H9 (cell line): ENCODE measurements at regions not wholly inside any gene's neighbourhood (a gene's known extent, or its start where the extent isn't known, plus 50 kb on each side); places are given as distances from the start of the nearest gene placed in this dataset.

Source experiments
- DNase-seq: peaks from one replicate; pipeline ENCODE4 v3.0.0-alpha.2; 2017
- H2AFZ ChIP-seq: one replicate; pipeline ENCODE4 v1.6.1; 2013; ENCODE audit warnings: mild to moderate bottlenecking, low read length, control low read depth, moderate library complexity
- H2AK5ac ChIP-seq: 2 replicates; pipeline ENCODE4 v1.6.1; 2013; ENCODE audit warnings: low read length, control low read depth, mixed read lengths; ENCODE audit not compliant: insufficient read length
- H2BK120ac ChIP-seq: one replicate; pipeline ENCODE4 v1.6.1; 2013; ENCODE audit warnings: low read depth, mild to moderate bottlenecking, low read length, control low read depth, inconsistent platforms; ENCODE audit not compliant: poor library complexity, severe bottlenecking
- H2BK12ac ChIP-seq: 2 replicates; pipeline ENCODE4 v1.6.1; 2013; ENCODE audit warnings: low read length, control low read depth, mixed read lengths, low read depth; ENCODE audit not compliant: insufficient read length
- H2BK15ac ChIP-seq: 2 replicates; pipeline ENCODE4 v1.6.1; 2013; ENCODE audit warnings: low read depth, low read length, control low read depth
- H2BK20ac ChIP-seq: one replicate; pipeline ENCODE4 v1.6.1; 2013; ENCODE audit warnings: low read depth, mild to moderate bottlenecking, low read length, control low read depth, inconsistent platforms; ENCODE audit not compliant: poor library complexity, severe bottlenecking
- H2BK5ac ChIP-seq: 2 replicates; pipeline ENCODE4 v1.6.1; 2013; ENCODE audit warnings: low read length, control low read depth, mixed read lengths; ENCODE audit not compliant: insufficient read length
- H3K14ac ChIP-seq: 2 replicates; pipeline ENCODE4 v1.6.1; 2013; ENCODE audit warnings: low read length, control low read depth; ENCODE audit not compliant: insufficient read depth
- H3K18ac ChIP-seq: 2 replicates; pipeline ENCODE4 v1.6.1; 2013; ENCODE audit warnings: low read depth, mild to moderate bottlenecking, mixed read lengths, low read length, control low read depth; ENCODE audit not compliant: insufficient read length
- H3K23ac ChIP-seq: 2 replicates; pipeline ENCODE4 v1.6.1; 2013; ENCODE audit warnings: low read length, control low read depth, mixed read lengths, low read depth; ENCODE audit not compliant: insufficient read length
- H3K23me2 ChIP-seq: 2 replicates; pipeline ENCODE4 v1.6.1; 2013; ENCODE audit warnings: low read depth, mild to moderate bottlenecking, mixed read lengths, low read length, control low read depth; ENCODE audit not compliant: insufficient read length, poor library complexity, severe bottlenecking
- H3K27ac ChIP-seq: 2 replicates; pipeline ENCODE4 v1.5.1; 2013; ENCODE audit warnings: low read length, control low read depth, mixed read lengths, low read depth; ENCODE audit not compliant: insufficient read length
- H3K27me3 ChIP-seq: 2 replicates; pipeline ENCODE4 v1.6.1; 2013; ENCODE audit warnings: low read length, control low read depth, inconsistent platforms; ENCODE audit not compliant: insufficient read depth
- H3K4ac ChIP-seq: 2 replicates; pipeline ENCODE4 v1.6.1; 2013; ENCODE audit warnings: low read depth, mild to moderate bottlenecking, control low read depth, inconsistent platforms, low read length, moderate library complexity
- H3K4me1 ChIP-seq: 2 replicates; pipeline ENCODE4 v1.6.1; 2013; ENCODE audit warnings: low read length, control low read depth, inconsistent platforms; ENCODE audit not compliant: insufficient read depth
- H3K4me2 ChIP-seq: 2 replicates; pipeline ENCODE4 v1.6.1; 2013; ENCODE audit warnings: low read length, control low read depth, mixed read lengths; ENCODE audit not compliant: insufficient read length, insufficient read depth
- H3K56ac ChIP-seq: 2 replicates; pipeline ENCODE4 v1.6.1; 2013; ENCODE audit warnings: low read depth, mild to moderate bottlenecking, mixed read lengths, low read length, control low read depth; ENCODE audit not compliant: insufficient read length
- H3K79me1 ChIP-seq: 2 replicates; pipeline ENCODE4 v1.6.1; 2013; ENCODE audit warnings: low read depth, mild to moderate bottlenecking, moderate library complexity, low read length, control low read depth, inconsistent platforms; ENCODE audit not compliant: insufficient read depth, poor library complexity, severe bottlenecking
- H3K79me2 ChIP-seq: 2 replicates; pipeline ENCODE4 v1.6.1; 2013; ENCODE audit warnings: low read length, control low read depth, inconsistent platforms; ENCODE audit not compliant: insufficient read depth
- H3K9ac ChIP-seq: 2 replicates; pipeline ENCODE4 v1.6.1; 2013; ENCODE audit warnings: low read length, control low read depth, mixed read lengths; ENCODE audit not compliant: insufficient read length; ENCODE audit errors: extremely low read depth
- H3K9me3 ChIP-seq: one replicate; pipeline ENCODE4 v1.6.1; 2013; ENCODE audit warnings: low read depth, low read length, inconsistent platforms; ENCODE audit not compliant: control insufficient read depth
- H3T11ph ChIP-seq: one replicate; pipeline ENCODE4 v1.6.1; 2013; ENCODE audit warnings: mild to moderate bottlenecking, low read length, control low read depth, inconsistent platforms
- H4K20me1 ChIP-seq: one replicate; pipeline ENCODE4 v1.6.1; 2013; ENCODE audit not compliant: control insufficient read depth, insufficient read length, insufficient read depth
- H4K5ac ChIP-seq: 2 replicates; pipeline ENCODE4 v1.6.1; 2013; ENCODE audit warnings: low read depth, mild to moderate bottlenecking, mixed read lengths, low read length, control low read depth; ENCODE audit not compliant: insufficient read length
- H4K8ac ChIP-seq: replicated peaks from 2 replicates; pipeline ENCODE4 v1.6.1; 2013; ENCODE audit warnings: low read length, control low read depth, mixed read lengths, low read depth; ENCODE audit not compliant: insufficient read length
- H4K91ac ChIP-seq: 2 replicates; pipeline ENCODE4 v1.6.1; 2013; ENCODE audit warnings: low read depth, mild to moderate bottlenecking, moderate library complexity, mixed read lengths, low read length, control low read depth; ENCODE audit not compliant: insufficient read length
- H3K27ac Mint-ChIP-seq, 3 experiments: 2 replicates in 2 of 3; 3 replicates in 1 of 3; pipeline ENCODE4 v1.8.0; 2020 to 2021; ENCODE audit warnings: mixed read lengths in 3 of 3, mild to moderate bottlenecking in 1 of 3, moderate library complexity in 1 of 3
- H3K27me3 Mint-ChIP-seq: 2 replicates; pipeline ENCODE4 v1.8.0; 2021; ENCODE audit warnings: low read depth, mild to moderate bottlenecking, moderate library complexity, mixed read lengths
- H3K36me3 Mint-ChIP-seq, 3 experiments: 2 replicates in 2 of 3; 3 replicates in 1 of 3; pipeline ENCODE4 v1.8.0; 2020 to 2021; ENCODE audit warnings: low read depth in 3 of 3, mixed read lengths in 3 of 3; ENCODE audit not compliant: insufficient read depth in 1 of 3
- H3K4me1 Mint-ChIP-seq, 2 experiments: 2 replicates each; pipeline ENCODE4 v1.8.0; 2020; ENCODE audit warnings: mixed read lengths in 2 of 2
- H3K4me3 Mint-ChIP-seq, 2 experiments: 2 replicates in 1 of 2; 3 replicates in 1 of 2; pipeline ENCODE4 v1.8.0; 2020 to 2021; ENCODE audit warnings: mild to moderate bottlenecking in 2 of 2, mixed read lengths in 2 of 2, moderate library complexity in 1 of 2
- H3K9me3 Mint-ChIP-seq, 2 experiments: 2 replicates in 1 of 2; 3 replicates in 1 of 2; pipeline ENCODE4 v1.8.0; 2020; ENCODE audit warnings: mild to moderate bottlenecking in 2 of 2, mixed read lengths in 2 of 2, moderate library complexity in 1 of 2
- CTCF ChIP-seq: fragments of 200-600 bp; sonication (generic); conservative IDR thresholded peaks from 3 replicates; pipeline ENCODE4 v1.8.0; 2021; ENCODE audit warnings: antibody characterized with exemption, mild to moderate bottlenecking

- Histone ChIP-seq H3K9me3 (no peaks in the 10 kb centered on the region), H2AFZ (no peak overlapping the region), H3K14ac (no peak overlapping the region; the same call in 1 of the 2 replicates), H2BK12ac (no peak overlapping the region), H2BK20ac (no peak overlapping the region), H4K91ac (no peak overlapping the region), H3K18ac (no peak overlapping the region), H3K23me2 (no peaks in the 10 kb centered on the region), H2BK5ac (no peak overlapping the region), H3K79me1 (no peaks in the 10 kb centered on the region), H3T11ph (no peak overlapping the region), H4K20me1 (no peaks in the 10 kb centered on the region), H3K4me2 (no peak overlapping the region), H3K23ac (no peak overlapping the region), H3K27ac (no peak overlapping the region), H3K4me1 (peaks cover 10% of the 10 kb centered on the region; the same call in 1 of the 2 replicates), H2AK5ac (no peak overlapping the region), H3K4ac (no peak overlapping the region), H3K27me3 (no peaks in the 10 kb centered on the region), H3K56ac (no peak overlapping the region), H4K8ac (no peak overlapping the region), H3K9ac (no peak overlapping the region), H2BK15ac (no peak overlapping the region), H3K79me2 (no peaks in the 10 kb centered on the region), H2BK120ac (no peak overlapping the region), H4K5ac (no peak overlapping the region)
- H3K9me3 Mint-ChIP-seq: no peaks in the 10 kb centered on the region
- H3K4me1 Mint-ChIP-seq: peaks cover 32 to 38% of the 10 kb centered on the region in 2 experiments
- no peak overlapping the region for H3K4me3 Mint-ChIP-seq
- no peaks in the 10 kb centered on the region; a peak in 1 of 7 replicates for H3K36me3 Mint-ChIP-seq
- no peak overlapping the region for H3K27ac Mint-ChIP-seq
- no peak for DNase-seq
- H3K27me3 Mint-ChIP-seq: peaks cover 13% of the 10 kb centered on the region
- TF ChIP-seq CTCF: no peak
Measured at GRCh38 chr5:141732417-141732816, 50.4 kb upstream of the ARAP3 start.
